22Rv1 (cell line): ENCODE measurements at regions not wholly inside any gene's neighbourhood (a gene's known extent, or its start where the extent isn't known, plus 50 kb on each side); places are given as distances from the start of the nearest gene placed in this dataset.
"Not testable (repeated sequence)": the region's sequence is repeated elsewhere in the genome, so short reads cannot be mapped to it uniquely, and the experiment has no call there.

Experiments
- H3K27ac ChIP-seq: fragments of 450-650 bp; 2 replicates; pipeline ENCODE4 v1.5.1; 2017
- CTCF ChIP-seq: fragments of 450-650 bp; IDR thresholded peaks from 2 replicates; pipeline ENCODE4 v1.5.1; 2017; ENCODE audit warnings: mild to moderate bottlenecking
- ZFX ChIP-seq: fragments of 450-650 bp; IDR thresholded peaks from 2 replicates; pipeline ENCODE4 v1.6.1; 2017; ENCODE audit warnings: antibody characterized with exemption, borderline replicate concordance

DNA sequence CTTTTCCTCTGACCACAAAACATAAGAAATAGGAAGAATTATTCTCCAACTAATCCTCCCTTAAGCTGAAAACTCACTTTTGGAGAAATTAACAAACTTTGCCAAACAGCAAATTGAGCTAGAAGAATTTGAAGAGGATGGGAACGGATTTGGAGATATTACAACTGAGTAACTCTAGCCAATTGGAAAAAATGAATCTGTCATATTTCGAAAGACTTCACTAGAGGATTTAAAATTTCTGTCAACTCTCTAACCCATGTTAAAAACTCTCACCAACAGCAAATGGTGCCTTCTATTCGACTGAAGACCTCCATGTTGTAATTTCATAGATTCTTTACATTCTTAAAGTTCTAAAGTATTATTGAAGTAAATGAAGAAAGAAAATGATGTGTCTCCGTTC, 414.2 kb downstream of the RMST start:
- TF ChIP-seq CTCF (no peak), ZFX (no peak)
- H3K27ac ChIP-seq, result no peak overlapping the region

DNA sequence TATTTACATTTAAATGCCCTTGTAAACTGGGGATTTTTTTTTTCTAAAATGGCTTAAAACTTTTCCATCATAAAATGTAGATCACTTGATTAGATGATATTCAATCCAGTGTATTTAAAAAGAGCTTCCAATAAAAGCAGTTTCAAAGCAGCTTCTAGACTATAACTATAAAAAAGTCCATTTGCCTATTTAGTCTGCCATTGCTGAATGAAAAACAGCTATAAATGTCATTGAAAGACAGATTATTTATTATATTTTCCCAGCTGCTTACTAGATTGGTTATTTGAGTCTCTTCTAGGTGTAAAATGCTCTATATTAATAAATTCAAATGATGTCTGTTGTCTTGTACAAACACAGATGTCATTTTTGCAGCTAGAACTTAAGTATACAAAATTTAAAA, 414.8 kb downstream of the RMST start:
- TF ChIP-seq CTCF (no peak), ZFX (no peak)

GRCh38 chr12:97886511-97887176, 424.0 kb downstream of the RMST start:
- no peak overlapping the region for H3K27ac ChIP-seq
- TF ChIP-seq ZFX (no peak), CTCF (no peak)

More for the DNA sequence above, 414.8 kb downstream of the RMST start:
- H3K27ac ChIP-seq, result no peak overlapping the region

- H3K27ac ChIP-seq, result not testable (repeated sequence)
These were observed 435.3 kb downstream of the RMST start for GRCh38 chr12:97897881-97898280.

DNA sequence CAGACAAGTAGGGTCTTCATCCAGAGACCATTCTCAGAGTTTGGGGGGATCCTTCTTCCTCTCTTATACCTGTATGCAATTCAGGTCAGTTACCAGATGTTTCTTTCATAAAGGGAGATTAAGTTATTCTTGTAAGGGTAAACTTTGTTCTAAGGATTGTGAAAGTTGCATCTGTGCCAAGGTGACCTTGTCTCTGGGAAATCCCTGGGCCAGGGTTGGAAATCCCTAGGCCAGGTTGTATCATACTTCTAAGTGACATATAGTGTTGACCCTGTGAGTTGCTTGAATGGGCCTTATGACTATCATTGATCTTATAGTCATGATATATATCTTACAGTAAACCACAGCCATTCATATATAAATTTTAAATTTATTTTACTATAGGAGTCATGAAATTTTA, 436.9 kb downstream of the RMST start:
- no peak for TF ChIP-seq ZFX

GRCh38 chr12:97899956-97900355, 437.4 kb downstream of the RMST start:
- TF ChIP-seq CTCF (no peak), ZFX (no peak)
- no peak overlapping the region for H3K27ac ChIP-seq

More for the DNA sequence above, 436.9 kb downstream of the RMST start:
- no peak overlapping the region for H3K27ac ChIP-seq

DNA sequence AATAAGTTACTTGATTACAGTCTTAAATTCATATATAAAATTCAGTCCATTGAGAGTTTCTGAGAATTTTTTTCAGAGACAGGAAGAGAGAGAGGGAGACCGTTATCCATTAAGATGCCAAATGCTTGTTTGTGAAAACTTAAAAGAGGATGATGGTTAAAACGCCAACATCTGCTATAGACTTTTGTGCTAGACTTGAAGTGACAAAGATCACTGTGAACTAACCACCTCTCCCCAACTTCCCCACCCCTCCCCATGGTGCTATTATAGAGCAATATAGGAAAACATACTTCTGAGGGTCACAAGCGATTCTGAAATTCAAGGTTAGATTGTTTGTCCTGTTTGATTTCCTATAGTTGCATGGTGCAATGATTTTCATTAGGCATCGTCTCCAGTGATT, 440.8 kb downstream of the RMST start:
- TF ChIP-seq CTCF (no peak), ZFX (no peak)
- H3K27ac ChIP-seq, result no peak overlapping the region

GRCh38 chr12:97907504-97907903, 444.9 kb downstream of the RMST start:
- H3K27ac ChIP-seq, result no peak overlapping the region
- TF ChIP-seq ZFX (no peak), CTCF (no peak)
